K562 (cell line): ENCODE measurements at regions not wholly inside any gene's neighbourhood (a gene's known extent, or its start where the extent isn't known, plus 50 kb on each side); places are given as distances from the start of the nearest gene placed in this dataset.

ENCODE experiments used
- ATAC-seq: fragments of 200-7000 bp; cut with Tn5 transposase; 3 replicates; pipeline ENCODE4 v1.9.1; 2020; ENCODE audit warnings: moderate library complexity
- BruUV-seq: library from RNA; stranded (reverse); fragments of 400-500 nt; replicated peaks from 2 replicates; lab custom pipeline; 2021; lab: Mats Ljungman, UMichigan
- CTCF ChIA-PET: fragments of 300-600 bp; formaldehyde crosslinking; extraction: SDS; loops from one replicate; lab custom pipeline; 2021; ENCODE audit warnings: low intra/inter-chr PET ratio; lab: Yijun Ruan, JAX
- POLR2A ChIA-PET: fragments of 300-600, 350-650 bp; sonication (Branson Sonifier 250); formaldehyde crosslinking; extraction: SDS; loops from one replicate; lab custom pipeline; 2021; ENCODE audit warnings: antibody characterized with exemption, inconsistent platforms; lab: Yijun Ruan, JAX
- DNase-seq, 4 experiments: peaks; one replicate each; pipeline versions ENCODE4 v3.0.0 to v3.0.0-alpha.2; 2011 to 2018; ENCODE audit warnings: low spot score in 3 of 4, mixed read lengths in 3 of 4; ENCODE audit errors: extremely low read depth in 1 of 4
- FAIRE-seq: peaks from 2 replicates; lab custom pipeline; 2011; peaks lifted over from hg19 to GRCh38; lab: Jason Lieb, UNC
- H2AFZ ChIP-seq: 2 replicates; pipeline ENCODE4 v1.6.0; 2011; ENCODE audit warnings: low read depth, low read length, control low read depth, inconsistent platforms
- H3K27ac ChIP-seq: fragments of 200-600 bp; 3 replicates; pipeline ENCODE4 v1.8.0; 2011; ENCODE audit warnings: low read depth, mild to moderate bottlenecking, control low read depth, inconsistent platforms, low read length, moderate library complexity, mixed read lengths; ENCODE audit errors: extremely low read depth
- H3K27me3 ChIP-seq, 2 experiments: fragments of 300-600 bp in 1 of 2; 2 replicates in 1 of 2; 3 replicates in 1 of 2; pipeline versions ENCODE4 v1.6.0 to v1.8.0; 2011; ENCODE audit warnings: inconsistent platforms in 2 of 2, low read length in 2 of 2, mild to moderate bottlenecking in 1 of 2, mixed read lengths in 1 of 2, moderate library complexity in 1 of 2; ENCODE audit not compliant: control insufficient read depth in 2 of 2, insufficient read depth in 2 of 2
- H3K36me3 ChIP-seq: fragments of 300-600 bp; 3 replicates; pipeline ENCODE4 v1.8.0; 2011; ENCODE audit warnings: mild to moderate bottlenecking, low read length, inconsistent platforms; ENCODE audit not compliant: control insufficient read depth, insufficient read depth
- H3K4me1 ChIP-seq, 2 experiments: fragments of 200-600 bp in 1 of 2; replicated peaks in 1 of 2; 2 replicates in 1 of 2; 3 replicates in 1 of 2; pipeline versions ENCODE4 v1.5.1 to v1.8.0; 2011; ENCODE audit warnings: inconsistent platforms in 2 of 2, low read length in 2 of 2, mild to moderate bottlenecking in 1 of 2, mixed read lengths in 1 of 2, moderate library complexity in 1 of 2; ENCODE audit not compliant: control insufficient read depth in 2 of 2, insufficient read depth in 2 of 2
- H3K4me2 ChIP-seq: 2 replicates; pipeline ENCODE4 v1.6.1; 2011; ENCODE audit warnings: low read length, control low read depth, inconsistent platforms, mixed read lengths; ENCODE audit not compliant: insufficient read depth
- H3K4me3 ChIP-seq: fragments of 200-600 bp; sonication (generic), shearing (Covaris generic); 2 replicates; pipeline ENCODE4 v1.5.1; 2016; ENCODE audit warnings: control low read depth, inconsistent platforms
- H3K79me2 ChIP-seq: fragments of 200-600 bp; 3 replicates; pipeline ENCODE4 v1.8.0; 2011; ENCODE audit warnings: low read length, inconsistent platforms; ENCODE audit not compliant: control insufficient read depth, insufficient read depth
- H3K9ac ChIP-seq, 2 experiments: 2 replicates each; pipeline versions ENCODE4 v1.6.0 to v1.6.1; 2011; ENCODE audit warnings: low read depth in 2 of 2, low read length in 2 of 2, control low read depth in 1 of 2, inconsistent platforms in 1 of 2, mild to moderate bottlenecking in 1 of 2, mixed read lengths in 1 of 2; ENCODE audit not compliant: insufficient read depth in 1 of 2
- H3K9me1 ChIP-seq: one replicate; pipeline ENCODE4 v1.6.0; 2011; ENCODE audit warnings: inconsistent platforms, mild to moderate bottlenecking, low read length, moderate library complexity; ENCODE audit not compliant: control insufficient read depth, insufficient read depth
- H3K9me3 ChIP-seq: replicated peaks from 2 replicates; pipeline ENCODE4 v1.5.1; 2011; ENCODE audit warnings: low read depth, low read length, inconsistent platforms; ENCODE audit not compliant: control insufficient read depth, insufficient read depth
- H4K20me1 ChIP-seq: replicated peaks from 2 replicates; pipeline ENCODE4 v1.6.1; 2011; ENCODE audit warnings: low read length, inconsistent platforms, mixed read lengths; ENCODE audit not compliant: control insufficient read depth, insufficient read depth
- DNMT1 ChIP-seq: fragments of 450-650 bp; IDR thresholded peaks from 2 replicates; pipeline ENCODE4 v1.6.1; 2016; ENCODE audit warnings: antibody characterized with exemption, mild to moderate bottlenecking
- KAT8 ChIP-seq: fragments of 450-650 bp; IDR thresholded peaks from 2 replicates; pipeline ENCODE4 v1.6.1; 2016; ENCODE audit warnings: low read depth, mild to moderate bottlenecking
- L3MBTL2 ChIP-seq: fragments of 450-650 bp; IDR thresholded peaks from 2 replicates; pipeline ENCODE4 v1.6.1; 2016; ENCODE audit warnings: mild to moderate bottlenecking, moderate library complexity
- NFE2 ChIP-seq: IDR thresholded peaks from 2 replicates; pipeline ENCODE4 v1.6.1; 2014; ENCODE audit warnings: antibody characterized with exemption, low read depth
- NR3C1 ChIP-seq: sonication (generic); formaldehyde crosslinking; IDR thresholded peaks from 2 replicates; pipeline ENCODE4 v1.8.1; 2022; ENCODE audit warnings: missing genetic modification reagents
- RHOXF2B ChIP-seq: fragments of 250-450 bp; sonication (Bioruptor Pico); conservative IDR thresholded peaks from 2 replicates; pipeline ENCODE4 v1.5.1; 2021
- SMAD1 ChIP-seq: fragments of 150-350 bp; IDR thresholded peaks from 2 replicates; pipeline ENCODE4 v1.6.1; 2014; ENCODE audit warnings: low read length, low read depth; ENCODE audit not compliant: partially characterized antibody
- SMC3 ChIP-seq: conservative IDR thresholded peaks from 2 replicates; pipeline ENCODE4 v1.6.1; 2011; ENCODE audit warnings: low read depth, low read length, improper control_type of control experiment; ENCODE audit not compliant: insufficient read depth
- TFAM ChIP-seq: fragments of 250-450 bp; sonication (Bioruptor Pico); conservative IDR thresholded peaks from 2 replicates; pipeline ENCODE4 v1.5.0; 2021; ENCODE audit warnings: mild to moderate bottlenecking, moderate library complexity
- U2AF2 ChIP-seq: fragments of 200-400 bp; formaldehyde crosslinking; optimal IDR thresholded peaks from 2 replicates; pipeline ENCODE3; 2017; ENCODE audit warnings: low read depth, mild to moderate bottlenecking, low read length
- ZNF197 ChIP-seq: fragments of 200-800 bp; sonication (Bioruptor generic); IDR thresholded peaks from 2 replicates; pipeline ENCODE4 v1.6.1; 2016; ENCODE audit warnings: low read depth, missing genetic modification characterization, missing compliant biosample characterization
- ZNF263 ChIP-seq: sonication (generic); formaldehyde crosslinking; IDR thresholded peaks from 2 replicates; pipeline ENCODE4 v1.8.0; 2022; ENCODE audit warnings: mild to moderate bottlenecking, missing genetic modification reagents, borderline replicate concordance
- ZNF778 ChIP-seq: fragments of 450-650 bp; formaldehyde crosslinking; IDR thresholded peaks from 2 replicates; pipeline ENCODE4 v1.4.0; 2020; ENCODE audit warnings: mild to moderate bottlenecking, moderate library complexity
- WGBS: fragments of 100-300 bp; shearing (Covaris generic); methylation state at CpG from one replicate; pipeline ENCODE4 v1.1.6; 2016; ENCODE audit warnings: low coverage, mixed read lengths; ENCODE audit not compliant: insufficient coverage; ENCODE audit errors: missing lambda C conversion rate; 5-methylcytosine and 5-hydroxymethylcytosine counted together
- in situ Hi-C: fragments of 300-500 bp; cut with MboI; formaldehyde crosslinking; loops from 4 replicates; pipeline ENCODE4 v1.15.0; 2018; ENCODE audit warnings: inconsistent platforms, mixed read lengths
- intact Hi-C: fragments of 100-400 bp; cut with micrococcal nuclease; formaldehyde crosslinking; loops from 2 replicates; pipeline ENCODE4 v1.14.2; 2022

GRCh38 chr18:66150650-66151049, 399.8 kb downstream of the CDH7 start:
- Histone ChIP-seq H3K9me1 (no peaks in the 10 kb centered on the region), H3K9ac (no peak overlapping the region), H2AFZ (no peak overlapping the region), H4K20me1 (no peaks in the 10 kb centered on the region), H3K4me1 (no peaks in the 10 kb centered on the region), H3K4me2 (no peak overlapping the region), H3K79me2 (no peaks in the 10 kb centered on the region), H3K36me3 (no peaks in the 10 kb centered on the region)
- DNase-seq = no peak
- CTCF ChIA-PET = no interaction called here
- no peak for ATAC-seq
- no TSS peak for BruUV-seq
- no peak for TF ChIP-seq L3MBTL2
- TF ChIP-seq NFE2 = no peak
- TF ChIP-seq SMAD1 = no peak
- no peak for TF ChIP-seq ZNF263 (CRISPR knock-in tag)
- no peak for TF ChIP-seq DNMT1
- no peak for TF ChIP-seq SMC3
- TF ChIP-seq RHOXF2B (CRISPR knock-in tag) = no peak
- TF ChIP-seq TFAM (CRISPR knock-in tag) = no peak
- no peak for TF ChIP-seq U2AF2
- TF ChIP-seq, all 486 proteins: peak for 0
- H3K4me3 ChIP-seq = no peak overlapping the region
- 63% methylated on average over 1 of the region's 1 CpG for WGBS
- no peak overlapping the region for H3K27ac ChIP-seq
- no peaks in the 10 kb centered on the region for H3K9me3 ChIP-seq
- no peak for FAIRE-seq
- POLR2A ChIA-PET = no interaction called here
- intact Hi-C loops = no loop called here
- in situ Hi-C loops = no loop called here
- H3K27me3 ChIP-seq = no peaks in the 10 kb centered on the region

DNA sequence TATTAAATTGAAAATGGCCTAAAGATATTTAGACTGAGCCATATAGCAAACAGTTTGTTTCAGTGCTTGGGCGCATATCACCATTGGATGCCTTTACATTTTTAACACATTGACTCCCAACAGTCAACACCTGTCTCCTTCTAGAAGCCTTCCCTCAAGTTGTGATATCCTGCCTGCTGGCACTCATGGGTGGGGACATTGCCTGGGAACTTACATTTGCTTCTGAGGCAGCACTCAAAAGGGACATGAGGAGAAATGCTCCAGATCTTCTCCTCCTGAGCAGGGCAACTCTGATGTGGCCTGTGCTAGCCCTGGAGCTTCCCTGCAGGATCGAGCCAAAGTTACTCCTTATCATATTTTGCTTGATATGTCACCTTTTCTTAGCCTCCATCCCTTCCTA, 392.2 kb downstream of the CDH7 start:
- H3K9me1 ChIP-seq = no peaks in the 10 kb centered on the region
- no peak overlapping the region for H3K27ac ChIP-seq
- no peaks in the 10 kb centered on the region for H4K20me1 ChIP-seq
- no peaks in the 10 kb centered on the region for H3K79me2 ChIP-seq
- DNase-seq (no peak), ATAC-seq (no peak), FAIRE-seq (no peak)
- ChIA-PET POLR2A (no interaction called here), CTCF (no interaction called here)
- no peak overlapping the region for H3K4me3 ChIP-seq
- no TSS peak for BruUV-seq
- H2AFZ ChIP-seq = no peak overlapping the region
- no peaks in the 10 kb centered on the region for H3K9me3 ChIP-seq
- H3K4me2 ChIP-seq = no peak overlapping the region
- H3K27me3 ChIP-seq = no peaks in the 10 kb centered on the region
- no peak for TF ChIP-seq KAT8
- TF ChIP-seq ZNF778 = no peak
- no peak for TF ChIP-seq ZNF197
- TF ChIP-seq NR3C1 (CRISPR knock-in tag) = no peak
- in situ Hi-C loops = no loop called here
- 23% methylated on average over 2 of the region's 2 CpGs for WGBS
- no peak overlapping the region for H3K9ac ChIP-seq
- intact Hi-C loops = no loop called here
- H3K4me1 ChIP-seq = no peaks in the 10 kb centered on the region
- H3K36me3 ChIP-seq = no peaks in the 10 kb centered on the region
